Coronary artery (tissue), 2 donors: ENCODE measurements at regions not wholly inside any gene's neighbourhood (a gene's known extent, or its start where the extent isn't known, plus 50 kb on each side); places are given as distances from the start of the nearest gene placed in this dataset.

Experiments
- DNase-seq: peaks from one replicate; pipeline ENCODE4 v3.0.0-alpha.2; 2017; ENCODE audit warnings: low spot score
- H3K27ac ChIP-seq, 2 donors: fragments of 200-600 bp; sonication (generic); one replicate each; pipeline ENCODE4 v1.5.1; 2016 to 2019
- H3K4me3 ChIP-seq: fragments of 200-600 bp; sonication (generic); 2 replicates; pipeline ENCODE4 v1.5.1; 2016; ENCODE audit warnings: mild to moderate bottlenecking, moderate library complexity
- TF ChIP-seq, protein P1 (sequence below): fragments of 200-600 bp; sonication (generic); IDR thresholded peaks from one replicate; pipeline ENCODE4 v1.5.1; 2019; ENCODE audit warnings: antibody characterized with exemption

DNA sequence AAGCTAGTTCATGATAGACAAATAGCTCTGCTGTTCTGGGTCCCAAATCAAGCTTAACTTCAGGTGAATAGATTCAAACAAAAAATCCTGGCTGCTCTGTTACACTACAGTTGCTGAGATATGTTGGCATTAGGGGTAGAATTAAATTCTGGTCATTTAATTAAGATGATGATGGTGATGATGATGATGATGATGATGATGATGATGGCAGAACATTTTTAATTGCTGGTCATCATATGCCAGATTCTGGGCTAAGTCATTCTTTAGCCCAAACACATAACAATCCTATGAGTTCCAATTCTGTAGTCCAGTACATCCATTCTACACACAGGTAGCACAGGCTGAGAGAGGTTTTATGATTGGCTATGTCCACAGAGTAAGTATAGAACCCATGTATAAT, 741.5 kb downstream of the STIM2 start:
- no peak overlapping the region for H3K27ac ChIP-seq
- H3K4me3 ChIP-seq: no peak overlapping the region
- DNase-seq: no peak
- TF ChIP-seq, protein P1, sequence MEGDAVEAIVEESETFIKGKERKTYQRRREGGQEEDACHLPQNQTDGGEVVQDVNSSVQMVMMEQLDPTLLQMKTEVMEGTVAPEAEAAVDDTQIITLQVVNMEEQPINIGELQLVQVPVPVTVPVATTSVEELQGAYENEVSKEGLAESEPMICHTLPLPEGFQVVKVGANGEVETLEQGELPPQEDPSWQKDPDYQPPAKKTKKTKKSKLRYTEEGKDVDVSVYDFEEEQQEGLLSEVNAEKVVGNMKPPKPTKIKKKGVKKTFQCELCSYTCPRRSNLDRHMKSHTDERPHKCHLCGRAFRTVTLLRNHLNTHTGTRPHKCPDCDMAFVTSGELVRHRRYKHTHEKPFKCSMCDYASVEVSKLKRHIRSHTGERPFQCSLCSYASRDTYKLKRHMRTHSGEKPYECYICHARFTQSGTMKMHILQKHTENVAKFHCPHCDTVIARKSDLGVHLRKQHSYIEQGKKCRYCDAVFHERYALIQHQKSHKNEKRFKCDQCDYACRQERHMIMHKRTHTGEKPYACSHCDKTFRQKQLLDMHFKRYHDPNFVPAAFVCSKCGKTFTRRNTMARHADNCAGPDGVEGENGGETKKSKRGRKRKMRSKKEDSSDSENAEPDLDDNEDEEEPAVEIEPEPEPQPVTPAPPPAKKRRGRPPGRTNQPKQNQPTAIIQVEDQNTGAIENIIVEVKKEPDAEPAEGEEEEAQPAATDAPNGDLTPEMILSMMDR: no peak

DNA sequence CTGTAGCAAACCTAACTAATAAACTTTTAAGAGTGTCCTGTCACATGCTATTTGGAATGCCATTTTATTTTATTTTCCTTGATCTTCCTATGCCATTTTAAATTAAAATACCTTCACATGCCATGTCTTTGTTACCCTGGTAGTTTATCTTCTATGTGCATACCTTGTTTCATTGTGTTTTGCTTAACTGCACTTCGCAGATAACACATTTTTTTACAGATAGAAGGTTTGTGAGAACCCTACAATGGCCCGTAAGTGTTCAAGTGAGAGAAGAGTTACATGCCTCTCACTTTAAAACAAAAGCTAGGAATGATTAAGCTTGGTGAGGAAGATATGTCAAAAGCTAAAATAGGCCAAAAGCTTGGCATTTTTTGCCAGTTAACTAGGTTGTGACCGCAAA, 744.1 kb downstream of the STIM2 start:
- Histone ChIP-seq H3K4me3 (no peak overlapping the region), H3K27ac (no peak overlapping the region)
- no peak for DNase-seq
- TF ChIP-seq, protein P1: no peak

DNA sequence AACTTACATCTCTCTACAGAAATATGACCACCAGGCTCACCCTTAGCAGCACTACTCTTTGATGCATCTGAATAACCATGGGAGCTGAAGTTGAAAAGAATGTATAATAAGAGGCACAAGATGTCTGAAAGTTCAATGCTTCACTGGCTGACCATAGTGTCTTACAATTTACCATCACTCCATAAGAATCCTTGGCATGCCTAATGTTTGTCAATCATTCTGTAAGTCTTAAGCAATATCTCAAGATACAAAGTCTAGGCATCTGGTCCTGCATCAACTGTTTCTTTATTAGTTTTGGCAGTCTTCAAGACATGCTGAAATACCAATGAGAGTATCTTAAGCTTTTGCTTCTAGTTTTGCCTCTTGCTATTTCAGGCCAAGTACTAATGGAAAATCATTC, 755.5 kb downstream of the STIM2 start:
- TF ChIP-seq, protein P1: no peak
- H3K4me3 ChIP-seq: no peak overlapping the region
- no peak for DNase-seq
- no peak overlapping the region for H3K27ac ChIP-seq

DNA sequence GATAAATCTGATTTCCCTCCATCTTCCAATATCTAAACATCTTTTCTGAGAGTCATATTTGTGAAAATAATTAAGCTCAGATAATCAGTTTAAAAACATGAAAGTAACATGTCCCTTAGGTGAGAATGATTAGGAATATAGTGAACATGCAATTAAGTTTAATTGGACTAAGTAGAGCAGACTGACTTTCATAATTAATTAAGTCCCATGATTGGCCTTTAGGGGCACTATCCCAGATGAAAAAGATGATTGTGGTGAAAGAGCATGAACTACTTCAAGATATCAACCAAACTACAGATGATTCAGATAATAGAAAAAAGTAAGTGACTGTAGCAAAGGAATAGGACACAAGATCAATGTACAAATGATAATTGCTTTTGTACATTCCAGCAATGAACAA, 758.8 kb downstream of the STIM2 start:
- DNase-seq: no peak
- Histone ChIP-seq H3K4me3 (no peak overlapping the region), H3K27ac (no peak overlapping the region)
- TF ChIP-seq, protein P1: no peak

DNA sequence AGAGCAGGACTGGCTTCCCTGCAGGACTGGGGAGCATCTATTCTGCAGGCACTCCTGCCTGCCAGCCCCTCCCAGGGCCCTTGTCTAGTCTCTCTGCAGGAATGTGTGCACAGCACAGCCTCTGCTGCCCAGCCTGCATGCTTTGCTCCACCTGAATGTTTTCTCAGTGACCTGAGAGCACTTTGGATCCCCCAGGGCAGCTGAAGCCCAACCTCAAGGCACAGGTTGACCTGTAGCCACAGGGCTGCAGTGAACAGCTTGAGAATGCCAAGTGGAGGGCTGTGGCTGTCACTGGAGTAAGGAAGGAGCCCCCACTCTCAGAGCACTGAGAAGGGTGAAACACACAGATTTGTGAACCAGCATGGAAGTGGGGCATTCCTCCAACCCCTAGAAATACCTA, 760.2 kb downstream of the STIM2 start:
- no peak for DNase-seq
- Histone ChIP-seq H3K27ac (no peak overlapping the region), H3K4me3 (no peak overlapping the region)
- TF ChIP-seq, protein P1: no peak

DNA sequence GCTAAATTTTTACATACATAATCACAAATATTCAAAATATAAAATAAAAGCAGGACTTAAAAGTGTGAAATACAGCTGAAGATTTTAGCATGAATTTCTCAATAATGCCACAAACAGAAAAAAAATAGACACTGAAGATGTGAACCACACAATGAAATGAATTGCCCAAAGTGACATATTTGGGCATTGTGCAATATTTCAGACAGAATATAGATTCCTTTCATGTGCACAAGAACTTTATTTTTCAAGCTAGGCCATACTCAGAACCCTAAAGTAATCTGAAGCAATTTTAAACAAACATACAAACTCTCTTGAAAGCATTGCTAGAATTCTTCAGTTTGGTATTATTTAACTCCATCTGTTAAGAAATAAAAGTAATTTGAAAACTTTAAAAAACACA, 764.1 kb downstream of the STIM2 start:
- TF ChIP-seq, protein P1: no peak
- Histone ChIP-seq H3K27ac (no peak overlapping the region), H3K4me3 (no peak overlapping the region)
- no peak for DNase-seq

DNA sequence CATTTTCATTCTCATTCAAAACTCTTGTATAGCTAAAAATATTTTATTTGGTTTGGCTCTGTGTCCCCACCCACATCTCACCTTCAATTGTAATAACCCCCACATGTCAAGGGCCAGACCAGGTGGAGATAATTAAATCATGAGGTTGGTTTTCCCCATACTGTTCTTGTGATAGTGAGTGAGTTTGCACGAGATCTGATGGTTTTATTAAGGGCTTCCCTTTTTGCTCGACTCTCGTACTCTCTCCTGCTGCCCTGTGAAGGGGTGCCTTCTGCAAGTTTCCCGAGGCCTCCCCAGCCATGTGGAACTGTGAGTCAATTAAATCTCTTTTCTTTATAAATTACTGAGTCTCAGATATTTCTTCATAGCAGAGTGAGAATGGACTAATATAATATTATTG, 768.0 kb downstream of the STIM2 start:
- TF ChIP-seq, protein P1: no peak
- DNase-seq: no peak
- Histone ChIP-seq H3K27ac (no peak overlapping the region), H3K4me3 (no peak overlapping the region)
